Effector memory CD4-positive, alpha-beta T cell (primary cell): ENCODE measurements at regions not wholly inside any gene's neighbourhood (a gene's known extent, or its start where the extent isn't known, plus 50 kb on each side); places are given as distances from the start of the nearest gene placed in this dataset.
A peak's percentile ranks its signal among the peaks of the same experiment; 100 is the strongest.

ENCODE experiments used
- DNase-seq, 3 donors: peaks; one replicate each; pipeline ENCODE4 v3.0.0-alpha.2; 2020
- H3K27ac ChIP-seq: 2 replicates; pipeline ENCODE4 v1.7.0; 2013; ENCODE audit warnings: mild to moderate bottlenecking, low read length, moderate library complexity; ENCODE audit not compliant: insufficient read depth, poor library complexity, severe bottlenecking
- H3K27me3 ChIP-seq: replicated peaks from 2 replicates; pipeline ENCODE4 v1.7.0; 2013; ENCODE audit warnings: mild to moderate bottlenecking, low read length; ENCODE audit not compliant: insufficient read depth, control insufficient read depth, poor library complexity, severe bottlenecking
- H3K36me3 ChIP-seq: 2 replicates; pipeline ENCODE4 v1.7.0; 2013; ENCODE audit warnings: mild to moderate bottlenecking, low read length, moderate library complexity; ENCODE audit not compliant: control insufficient read depth, insufficient read depth
- H3K4me1 ChIP-seq: 2 replicates; pipeline ENCODE4 v1.7.0; 2013; ENCODE audit warnings: low read length, mild to moderate bottlenecking; ENCODE audit not compliant: control insufficient read depth, insufficient read depth, poor library complexity, severe bottlenecking
- H3K4me3 ChIP-seq: 2 replicates; pipeline ENCODE4 v1.7.0; 2013; ENCODE audit warnings: low read length, low read depth, mild to moderate bottlenecking; ENCODE audit not compliant: insufficient read depth, poor library complexity, severe bottlenecking
- H3K9me3 ChIP-seq: 2 replicates; pipeline ENCODE4 v1.7.0; 2013; ENCODE audit warnings: mild to moderate bottlenecking, low read length, moderate library complexity; ENCODE audit not compliant: control insufficient read depth

DNA sequence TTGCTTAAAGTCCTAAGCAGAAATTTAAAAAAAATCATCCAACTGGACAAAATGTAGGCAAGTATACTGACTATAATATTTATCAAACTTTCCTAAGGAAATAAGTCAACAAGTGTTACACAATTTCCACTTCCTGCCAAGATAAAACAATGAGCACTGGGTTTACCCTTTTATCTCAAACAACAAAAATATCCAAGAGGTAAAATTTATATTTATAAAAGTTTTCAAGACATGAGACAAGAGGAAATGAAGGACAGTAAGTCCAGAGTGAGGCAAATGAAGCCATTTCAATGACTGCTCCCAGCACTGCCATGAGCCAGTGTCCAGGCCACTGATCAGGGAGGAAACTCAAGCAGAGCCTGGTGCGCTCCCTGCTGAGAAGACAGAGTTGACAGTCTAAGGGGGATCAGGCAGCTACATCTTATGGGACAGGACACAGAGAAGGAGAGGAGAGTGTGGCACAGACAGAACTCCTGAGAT, 439.4 kb downstream of the RAP2B start:
- no peaks in the 10 kb centered on the region for H3K4me1 ChIP-seq
- no peaks in the 10 kb centered on the region for H3K27me3 ChIP-seq
- no peaks in the 10 kb centered on the region for H3K36me3 ChIP-seq
- H3K27ac ChIP-seq: no peak overlapping the region
- H3K4me3 ChIP-seq: no peak overlapping the region
- no peak for DNase-seq
- H3K9me3 ChIP-seq: no peaks in the 10 kb centered on the region

DNA sequence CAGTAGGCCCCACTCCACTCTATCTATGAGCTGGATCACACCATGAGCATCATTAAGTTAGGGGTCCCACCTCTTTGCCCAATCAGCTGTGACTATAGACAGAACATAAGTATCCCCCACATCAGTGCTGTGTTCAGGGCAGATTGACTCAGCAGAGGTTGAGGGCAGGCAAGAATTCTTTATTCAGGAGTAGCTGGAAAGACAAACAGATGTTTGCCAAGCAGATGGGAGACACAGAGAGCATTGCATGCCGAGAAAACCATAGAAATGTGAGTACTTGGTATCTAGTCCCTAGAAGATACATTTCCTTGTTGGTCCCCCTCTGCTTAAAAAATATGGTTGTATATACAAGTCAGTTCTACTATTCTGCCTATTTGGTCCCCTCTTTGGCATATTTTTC, 440.8 kb downstream of the RAP2B start:
- Histone ChIP-seq H3K4me1 (no peaks in the 10 kb centered on the region), H3K9me3 (no peaks in the 10 kb centered on the region), H3K27ac (no peak overlapping the region), H3K36me3 (no peaks in the 10 kb centered on the region), H3K4me3 (no peak overlapping the region), H3K27me3 (no peaks in the 10 kb centered on the region)
- DNase-seq: no peak

DNA sequence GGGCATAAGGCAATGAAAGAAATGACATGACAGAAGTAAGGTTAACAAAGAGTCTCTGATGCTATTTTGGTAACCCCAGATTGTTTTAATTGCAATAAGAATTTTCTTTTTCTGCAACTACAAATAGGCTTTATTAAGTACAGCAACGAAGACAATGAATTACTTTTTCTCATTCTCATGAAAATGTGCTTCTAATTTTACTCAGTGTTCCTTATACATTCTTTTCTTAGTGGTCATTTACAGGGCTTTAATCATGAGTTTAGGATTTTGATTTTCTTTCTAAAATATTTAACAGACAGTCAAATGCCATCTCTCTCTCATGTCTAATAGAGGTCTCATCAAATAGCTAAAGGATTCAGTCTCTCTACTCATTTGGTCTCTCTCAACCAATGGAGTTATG, 452.1 kb downstream of the RAP2B start:
- no peaks in the 10 kb centered on the region for H3K36me3 ChIP-seq
- H3K4me3 ChIP-seq: no peak overlapping the region
- H3K27ac ChIP-seq: no peak overlapping the region
- H3K27me3 ChIP-seq: no peaks in the 10 kb centered on the region
- no peak for DNase-seq
- H3K4me1 ChIP-seq: no peaks in the 10 kb centered on the region
- no peaks in the 10 kb centered on the region for H3K9me3 ChIP-seq

DNA sequence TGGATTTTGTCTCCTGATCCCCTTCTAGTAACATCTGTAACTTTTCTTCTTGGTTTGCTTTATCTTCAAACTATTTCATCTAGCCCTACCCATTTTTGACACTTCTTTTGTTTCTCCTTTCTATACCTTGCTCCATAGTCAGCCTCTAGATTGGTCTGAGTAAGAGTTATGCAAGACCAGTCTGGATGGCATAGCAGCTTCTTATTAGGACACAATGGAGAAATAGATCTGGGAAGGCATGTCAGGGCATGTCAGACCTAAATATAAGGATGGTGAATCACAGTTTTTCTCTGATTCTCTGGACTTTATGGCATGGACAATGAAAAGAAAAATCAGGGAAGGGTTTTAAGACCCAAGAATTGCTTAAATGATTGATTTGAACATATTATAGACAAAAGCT, 452.5 kb downstream of the RAP2B start:
- DNase-seq: no peak
- no peak overlapping the region for H3K27ac ChIP-seq
- no peak overlapping the region for H3K4me3 ChIP-seq
- H3K4me1 ChIP-seq: no peaks in the 10 kb centered on the region
- H3K27me3 ChIP-seq: no peaks in the 10 kb centered on the region
- H3K36me3 ChIP-seq: no peaks in the 10 kb centered on the region
- no peaks in the 10 kb centered on the region for H3K9me3 ChIP-seq

DNA sequence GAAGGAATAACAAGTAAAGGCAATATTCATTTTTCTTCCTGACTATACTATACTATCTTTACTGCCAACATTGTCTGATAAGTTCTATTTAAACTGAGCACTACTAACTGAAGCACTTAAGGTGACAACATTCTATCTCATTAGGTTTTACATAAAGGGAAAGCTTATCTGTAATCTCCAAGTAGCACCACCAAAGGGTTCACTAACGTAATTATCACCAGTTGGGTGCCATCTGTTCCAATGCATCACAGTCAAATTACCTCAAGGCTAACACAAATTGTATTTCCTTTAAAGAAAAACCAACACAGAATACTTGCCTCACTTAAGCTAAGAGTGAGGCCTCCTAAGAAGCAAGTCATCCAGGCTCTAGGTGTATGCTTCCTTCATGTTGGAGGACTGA, 453.8 kb downstream of the RAP2B start:
- DNase-seq: no peak
- Histone ChIP-seq H3K27me3 (no peaks in the 10 kb centered on the region), H3K27ac (no peak overlapping the region), H3K36me3 (no peaks in the 10 kb centered on the region), H3K9me3 (no peaks in the 10 kb centered on the region), H3K4me1 (no peaks in the 10 kb centered on the region), H3K4me3 (no peak overlapping the region)

DNA sequence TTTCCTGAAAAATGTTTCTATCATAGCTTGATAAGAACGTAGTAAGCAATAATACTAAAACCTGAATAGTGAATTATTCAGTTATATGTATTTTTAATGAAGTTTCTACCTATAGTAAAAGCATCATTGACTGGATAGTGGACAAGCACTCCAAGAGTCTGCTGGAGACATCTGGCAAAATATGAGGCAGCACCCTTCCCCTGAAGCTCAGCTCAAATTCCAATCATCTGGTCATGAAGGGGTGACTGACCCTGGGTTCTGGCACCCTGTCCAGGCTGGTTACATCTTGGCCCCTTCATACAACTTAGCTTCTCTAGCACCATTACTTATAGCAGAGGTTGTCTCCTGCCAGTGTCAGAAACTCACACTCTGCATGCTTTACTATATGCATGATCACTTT, 455.4 kb downstream of the RAP2B start:
- DNase-seq: no peak
- Histone ChIP-seq H3K9me3 (no peaks in the 10 kb centered on the region), H3K27me3 (no peaks in the 10 kb centered on the region), H3K36me3 (no peaks in the 10 kb centered on the region), H3K4me1 (peaks cover 4% of the 10 kb centered on the region), H3K4me3 (no peak overlapping the region), H3K27ac (no peak overlapping the region)

DNA sequence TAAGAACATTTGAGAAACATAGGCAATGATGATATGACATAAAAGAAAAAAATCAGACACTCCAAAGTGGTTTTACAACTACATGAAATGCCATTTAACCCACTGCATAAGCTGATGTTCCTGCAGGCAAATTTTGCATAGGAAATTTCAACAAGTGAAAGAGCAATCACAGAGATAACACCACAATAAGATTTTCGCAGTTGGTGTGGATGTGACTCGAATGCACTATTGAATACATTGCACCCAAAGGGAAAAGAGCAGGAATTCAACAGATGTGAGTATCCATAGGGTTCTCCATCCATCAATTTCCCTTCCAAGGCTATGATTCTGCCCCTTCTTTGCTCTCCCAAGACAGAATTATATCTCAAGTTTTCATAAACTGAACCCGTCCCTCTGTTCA, 456.1 kb downstream of the RAP2B start:
- Histone ChIP-seq H3K27ac (no peak overlapping the region), H3K27me3 (no peaks in the 10 kb centered on the region), H3K4me3 (no peak overlapping the region), H3K36me3 (no peaks in the 10 kb centered on the region), H3K4me1 (peaks cover 8% of the 10 kb centered on the region), H3K9me3 (no peaks in the 10 kb centered on the region)
- no peak for DNase-seq

DNA sequence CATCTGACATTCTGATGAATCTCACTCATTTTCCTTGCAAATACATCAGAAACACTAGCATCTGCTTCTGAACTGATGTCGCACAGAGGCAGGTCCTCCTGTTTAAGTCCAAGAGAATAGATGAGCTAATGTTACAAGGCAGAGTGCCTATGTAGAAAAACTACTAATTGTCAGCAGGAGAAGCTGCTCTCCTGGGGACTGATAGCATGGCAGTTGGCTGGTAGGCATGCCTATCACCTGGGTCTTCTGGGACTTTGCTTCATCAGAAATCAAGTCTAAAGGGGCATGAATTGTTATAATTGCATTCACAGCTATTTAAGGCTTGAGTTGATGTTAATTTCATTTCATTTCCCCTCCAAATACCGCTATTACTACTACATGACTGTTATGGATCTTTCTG, 457.2 kb downstream of the RAP2B start:
- Histone ChIP-seq H3K4me1 (peaks cover 11% of the 10 kb centered on the region), H3K36me3 (no peaks in the 10 kb centered on the region)
- no peak for DNase-seq

DNA sequence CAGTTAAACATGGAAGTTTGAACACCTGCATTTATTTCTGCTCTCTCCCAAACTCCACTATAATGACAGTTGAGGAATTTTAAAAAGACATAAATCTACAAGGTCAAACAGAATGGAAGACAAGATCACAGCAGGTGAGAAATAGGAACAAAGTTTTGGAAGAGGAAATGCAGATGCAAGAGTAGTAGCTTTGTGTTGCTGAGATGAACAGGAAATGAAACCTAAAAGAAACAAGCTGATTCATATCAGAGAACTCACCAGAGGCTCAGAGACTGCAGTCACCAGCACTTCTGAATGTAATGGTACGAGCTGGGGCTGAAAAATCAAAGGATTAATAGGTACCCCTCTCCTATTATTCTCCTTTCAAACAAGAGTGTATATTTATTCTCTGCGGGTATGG, 459.9 kb downstream of the RAP2B start:
- H3K9me3 ChIP-seq: no peaks in the 10 kb centered on the region
- no peaks in the 10 kb centered on the region for H3K27me3 ChIP-seq
- no peak for DNase-seq
- no peak overlapping the region for H3K27ac ChIP-seq
- H3K4me3 ChIP-seq: peak overlapping the region; percentile 25
- H3K36me3 ChIP-seq: no peaks in the 10 kb centered on the region
- peaks cover 11% of the 10 kb centered on the region for H3K4me1 ChIP-seq

More for the DNA sequence above, 457.2 kb downstream of the RAP2B start:
- no peaks in the 10 kb centered on the region for H3K9me3 ChIP-seq
- no peaks in the 10 kb centered on the region for H3K27me3 ChIP-seq
- no peak overlapping the region for H3K4me3 ChIP-seq
- H3K27ac ChIP-seq: no peak overlapping the region

DNA sequence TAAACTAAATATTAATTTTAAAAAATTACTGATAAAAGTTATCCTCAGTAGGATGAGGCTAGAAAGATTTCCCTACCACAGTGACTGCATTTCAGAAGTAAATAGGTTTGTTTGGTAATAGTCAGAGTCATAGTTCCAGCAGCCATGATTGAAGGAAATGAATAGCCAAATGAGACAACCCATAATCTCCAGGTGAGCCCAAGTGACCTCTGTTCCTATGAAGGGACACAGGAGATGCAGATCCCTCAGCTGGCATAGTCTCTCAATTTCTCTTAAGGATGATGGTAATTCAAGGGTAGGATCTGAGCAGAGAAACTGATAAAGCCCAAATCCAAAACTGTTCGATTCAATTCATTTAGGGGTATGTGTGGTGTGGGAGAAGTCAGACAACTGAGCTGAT, 461.8 kb downstream of the RAP2B start:
- no peak overlapping the region for H3K4me3 ChIP-seq
- no peak for DNase-seq
- H3K27ac ChIP-seq: no peak overlapping the region
- H3K36me3 ChIP-seq: no peaks in the 10 kb centered on the region
- peaks cover 11% of the 10 kb centered on the region for H3K4me1 ChIP-seq
- no peaks in the 10 kb centered on the region for H3K27me3 ChIP-seq
- H3K9me3 ChIP-seq: no peaks in the 10 kb centered on the region
